OCI-LY3 (cell line): ENCODE measurements at regions not wholly inside any gene's neighbourhood (a gene's known extent, or its start where the extent isn't known, plus 50 kb on each side); places are given as distances from the start of the nearest gene placed in this dataset.

Experiments
- H2AFZ ChIP-seq: fragments of 200-600, 300-600 bp; shearing (Covaris generic); 2 replicates; pipeline ENCODE4 v1.6.0; 2014; ENCODE audit warnings: antibody characterized with exemption, low read depth, low read length
- H3K27ac ChIP-seq: fragments of 200-600, 300-600 bp; sonication (generic); 2 replicates; pipeline ENCODE4 v1.5.1; 2014; ENCODE audit warnings: mild to moderate bottlenecking, low read length, moderate library complexity, mixed read lengths
- H3K27me3 ChIP-seq: fragments of 200-600, 300-600 bp; sonication (generic); 2 replicates; pipeline ENCODE4 v1.6.1; 2014; ENCODE audit warnings: low read depth, low read length, mixed read lengths
- H3K36me3 ChIP-seq: fragments of 200-600, 300-600 bp; sonication (generic); replicated peaks from 2 replicates; pipeline ENCODE3; 2014; ENCODE audit warnings: low read depth, low read length, mixed read lengths
- H3K4me1 ChIP-seq: fragments of 300-600, 200-600 bp; sonication (generic); 2 replicates; pipeline ENCODE4 v1.6.1; 2014; ENCODE audit warnings: low read length, mixed read lengths
- H3K4me2 ChIP-seq: fragments of 200-600, 300-600 bp; sonication (generic); 2 replicates; pipeline ENCODE4 v1.6.1; 2014; ENCODE audit warnings: low read length, mixed read lengths
- H3K4me3 ChIP-seq: fragments of 300-600, 200-600 bp; sonication (generic); 2 replicates; pipeline ENCODE4 v1.5.1; 2014; ENCODE audit warnings: antibody characterized with exemption, mild to moderate bottlenecking, low read length, moderate library complexity
- H3K79me2 ChIP-seq: fragments of 300-600, 200-600 bp; shearing (Covaris generic); 2 replicates; pipeline ENCODE4 v1.6.1; 2014; ENCODE audit warnings: mild to moderate bottlenecking, low read length, mixed read lengths
- H3K9ac ChIP-seq: fragments of 300-600, 200-600 bp; shearing (Covaris generic); 2 replicates; pipeline ENCODE4 v1.6.0; 2014; ENCODE audit warnings: mild to moderate bottlenecking, low read length, moderate library complexity
- H3K9me3 ChIP-seq: fragments of 200-600, 300-600 bp; shearing (Covaris generic); 2 replicates; pipeline ENCODE4 v1.6.1; 2014; ENCODE audit warnings: low read length, mixed read lengths; ENCODE audit not compliant: insufficient read depth
- H4K20me1 ChIP-seq: fragments of 200-600, 300-600 bp; sonication (generic); 2 replicates; pipeline ENCODE4 v1.6.1; 2016; ENCODE audit warnings: low read length, mixed read lengths; ENCODE audit not compliant: insufficient read depth
- EZH2phosphoT487 ChIP-seq: fragments of 200-600 bp; shearing (Covaris generic); IDR thresholded peaks from 2 replicates; pipeline ENCODE4 v1.6.1; 2018; ENCODE audit warnings: antibody characterized with exemption, mixed run types, low read depth
- TF ChIP-seq, protein P1 (sequence below): fragments of 200-600, 300-600 bp; sonication (generic); IDR thresholded peaks from 2 replicates; pipeline ENCODE4 v1.5.1; 2014; ENCODE audit warnings: antibody characterized with exemption, low read length, low read depth

DNA sequence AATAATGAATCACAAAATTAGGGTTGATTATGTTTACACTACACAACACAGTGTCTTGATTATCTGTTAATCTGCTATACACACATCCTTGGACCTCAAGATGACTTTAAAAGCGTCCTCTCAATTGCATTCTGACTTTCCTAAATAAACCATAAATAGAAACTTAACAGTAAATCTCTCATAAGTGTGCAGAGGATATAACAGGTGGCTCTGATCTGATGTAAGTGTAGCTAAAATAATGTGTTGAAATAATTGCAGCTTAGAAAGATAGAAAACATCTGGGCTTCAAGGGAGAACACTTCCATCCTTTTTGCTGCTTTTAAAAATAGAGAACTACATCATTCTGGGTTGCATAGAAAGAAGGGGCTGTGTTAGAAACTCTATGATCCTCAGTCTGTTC, 78.4 kb upstream of the EFEMP1 start:
- Histone ChIP-seq H3K4me3 (no peak overlapping the region), H3K9ac (no peak overlapping the region), H3K27me3 (no peaks in the 10 kb centered on the region), H4K20me1 (no peaks in the 10 kb centered on the region), H3K4me1 (no peaks in the 10 kb centered on the region), H3K36me3 (no peaks in the 10 kb centered on the region), H3K9me3 (no peaks in the 10 kb centered on the region), H3K4me2 (no peak overlapping the region), H2AFZ (no peak overlapping the region), H3K27ac (no peak overlapping the region), H3K79me2 (no peaks in the 10 kb centered on the region)
- TF ChIP-seq EZH2phosphoT487: no peak
- TF ChIP-seq, protein P1, sequence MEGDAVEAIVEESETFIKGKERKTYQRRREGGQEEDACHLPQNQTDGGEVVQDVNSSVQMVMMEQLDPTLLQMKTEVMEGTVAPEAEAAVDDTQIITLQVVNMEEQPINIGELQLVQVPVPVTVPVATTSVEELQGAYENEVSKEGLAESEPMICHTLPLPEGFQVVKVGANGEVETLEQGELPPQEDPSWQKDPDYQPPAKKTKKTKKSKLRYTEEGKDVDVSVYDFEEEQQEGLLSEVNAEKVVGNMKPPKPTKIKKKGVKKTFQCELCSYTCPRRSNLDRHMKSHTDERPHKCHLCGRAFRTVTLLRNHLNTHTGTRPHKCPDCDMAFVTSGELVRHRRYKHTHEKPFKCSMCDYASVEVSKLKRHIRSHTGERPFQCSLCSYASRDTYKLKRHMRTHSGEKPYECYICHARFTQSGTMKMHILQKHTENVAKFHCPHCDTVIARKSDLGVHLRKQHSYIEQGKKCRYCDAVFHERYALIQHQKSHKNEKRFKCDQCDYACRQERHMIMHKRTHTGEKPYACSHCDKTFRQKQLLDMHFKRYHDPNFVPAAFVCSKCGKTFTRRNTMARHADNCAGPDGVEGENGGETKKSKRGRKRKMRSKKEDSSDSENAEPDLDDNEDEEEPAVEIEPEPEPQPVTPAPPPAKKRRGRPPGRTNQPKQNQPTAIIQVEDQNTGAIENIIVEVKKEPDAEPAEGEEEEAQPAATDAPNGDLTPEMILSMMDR: no peak

DNA sequence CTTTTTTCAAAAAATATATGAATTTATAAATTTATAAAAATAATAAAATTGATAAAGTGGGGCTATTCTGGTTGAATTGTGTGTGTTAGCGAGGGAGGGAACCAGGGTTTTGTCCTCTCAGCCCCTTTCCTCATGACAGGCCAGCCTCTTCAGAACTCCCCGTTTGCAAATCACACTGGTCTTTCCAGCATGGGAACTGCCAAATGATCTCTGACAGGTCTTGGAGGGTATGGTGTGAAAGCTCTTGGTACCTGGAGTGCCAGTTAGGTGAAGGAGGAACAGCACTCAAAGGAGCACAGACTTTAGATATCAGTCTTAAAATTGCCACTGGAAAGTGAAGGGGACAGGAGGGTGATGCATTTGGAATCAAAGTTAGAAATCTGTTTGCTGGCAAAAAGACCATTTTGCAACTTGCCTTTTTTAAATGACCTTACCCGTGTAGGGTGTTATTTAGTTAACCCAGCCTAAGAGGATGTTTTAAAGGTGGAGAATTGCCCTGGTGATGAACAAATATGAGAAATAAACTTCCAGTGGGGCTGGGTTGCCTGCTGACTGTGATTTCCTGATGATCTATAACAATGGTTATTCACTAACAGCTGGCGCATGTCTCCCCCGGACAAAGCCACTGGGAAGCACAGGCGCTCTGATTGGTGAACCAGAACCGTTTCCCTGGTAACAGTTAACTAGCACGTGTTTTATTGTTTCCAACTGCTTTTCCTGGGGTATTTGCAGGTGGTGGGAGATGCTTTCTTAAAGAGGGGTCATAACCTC, 85.3 kb upstream of the EFEMP1 start:
- Histone ChIP-seq H3K4me1 (peaks cover 4% of the 10 kb centered on the region; the same call in 1 of the 2 replicates), H3K9ac (no peak overlapping the region), H4K20me1 (no peaks in the 10 kb centered on the region), H3K27ac (no peak overlapping the region), H3K9me3 (no peaks in the 10 kb centered on the region), H3K4me2 (no peak overlapping the region), H3K27me3 (no peaks in the 10 kb centered on the region), H3K36me3 (no peaks in the 10 kb centered on the region), H3K79me2 (no peaks in the 10 kb centered on the region), H3K4me3 (no peak overlapping the region), H2AFZ (no peak overlapping the region)
- no peak for TF ChIP-seq EZH2phosphoT487
- TF ChIP-seq, protein P1: no peak

DNA sequence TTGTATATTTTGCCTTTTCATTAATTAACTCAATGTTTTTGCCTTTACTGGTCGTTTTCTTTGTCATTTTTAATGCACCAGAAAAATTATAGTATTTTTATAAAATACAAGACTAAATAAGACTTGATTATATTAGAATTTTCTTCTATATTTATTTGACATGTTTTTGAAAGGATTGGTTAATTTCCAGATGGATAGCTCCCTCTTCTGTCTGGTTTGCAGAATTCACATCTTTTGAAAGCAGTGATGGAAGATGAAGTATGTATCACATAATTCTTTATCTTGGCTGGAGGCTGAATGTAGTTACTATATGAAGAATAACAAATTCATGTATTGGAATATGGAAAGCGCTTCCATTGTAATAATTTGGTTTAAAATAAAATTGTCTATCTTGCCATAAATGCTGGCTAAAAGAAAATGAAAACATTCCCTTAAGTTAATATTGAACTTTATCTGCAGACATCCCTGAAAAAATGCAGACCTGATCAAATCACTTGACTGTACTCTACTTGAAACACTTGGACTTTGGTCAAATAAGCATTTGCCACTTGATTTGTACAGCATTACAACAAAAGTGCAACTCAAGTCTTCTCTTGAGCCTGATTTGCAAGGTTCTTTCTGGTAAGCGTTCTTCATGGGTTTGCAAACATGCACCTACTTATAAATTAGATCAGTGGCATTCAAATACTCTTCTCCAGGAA, 86.3 kb upstream of the EFEMP1 start:
- H3K36me3 ChIP-seq: no peaks in the 10 kb centered on the region
- peaks cover 4% of the 10 kb centered on the region; the same call in 1 of the 2 replicates for H3K4me1 ChIP-seq
- H3K9me3 ChIP-seq: no peaks in the 10 kb centered on the region
- no peaks in the 10 kb centered on the region for H3K27me3 ChIP-seq
- H2AFZ ChIP-seq: no peak overlapping the region
- no peak overlapping the region for H3K4me2 ChIP-seq
- H3K4me3 ChIP-seq: no peak overlapping the region
- H3K79me2 ChIP-seq: no peaks in the 10 kb centered on the region
- no peak overlapping the region for H3K27ac ChIP-seq
- H4K20me1 ChIP-seq: no peaks in the 10 kb centered on the region
- no peak overlapping the region for H3K9ac ChIP-seq
- TF ChIP-seq, protein P1: peak; percentile 62
- no peak for TF ChIP-seq EZH2phosphoT487

DNA sequence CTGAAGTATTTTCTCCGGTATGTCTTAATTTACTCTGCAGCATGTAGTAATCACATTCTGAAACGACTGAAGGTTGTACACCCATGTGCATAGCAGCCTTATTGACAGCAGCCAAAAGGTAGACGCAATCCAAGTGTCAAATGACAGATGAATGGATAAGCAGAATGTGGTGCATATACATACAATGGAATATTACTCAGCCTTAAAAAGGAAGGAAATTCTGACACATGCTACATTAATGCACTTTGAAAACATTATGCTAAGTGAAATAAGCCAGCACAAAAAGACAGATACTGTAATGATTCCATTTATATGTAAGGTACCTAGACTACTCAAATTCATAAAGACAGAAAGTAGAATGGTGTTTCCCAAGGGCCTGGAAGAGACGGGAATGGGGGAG, 88.0 kb upstream of the EFEMP1 start:
- Histone ChIP-seq H3K4me1 (peaks cover 16% of the 10 kb centered on the region), H3K36me3 (no peaks in the 10 kb centered on the region), H3K9me3 (no peaks in the 10 kb centered on the region), H3K79me2 (no peaks in the 10 kb centered on the region), H2AFZ (no peak overlapping the region), H3K4me3 (no peak overlapping the region), H4K20me1 (no peaks in the 10 kb centered on the region), H3K4me2 (no peak overlapping the region), H3K27ac (no peak overlapping the region), H3K27me3 (no peaks in the 10 kb centered on the region), H3K9ac (no peak overlapping the region)
- TF ChIP-seq, protein P1: no peak
- no peak for TF ChIP-seq EZH2phosphoT487
